Gastroesophageal sphincter (tissue), 3 donors: ENCODE measurements at regions not wholly inside any gene's neighbourhood (a gene's known extent, or its start where the extent isn't known, plus 50 kb on each side); places are given as distances from the start of the nearest gene placed in this dataset.

ENCODE experiments used
- POLR2A ChIP-seq, 2 donors: fragments of 450-650 bp; IDR thresholded peaks; one replicate each; pipeline ENCODE4 v1.6.1; 2017; ENCODE audit warnings: antibody characterized with exemption in 2 of 2, mild to moderate bottlenecking in 2 of 2, moderate library complexity in 1 of 2
- POLR2AphosphoS5 ChIP-seq: sonication (generic); formaldehyde crosslinking; IDR thresholded peaks from one replicate; pipeline ENCODE4 v1.6.1; 2017; ENCODE audit warnings: antibody characterized with exemption
- TF ChIP-seq, protein P1 (sequence below), 4 experiments: fragments of 200-600 bp in 2 of 4; fragments of 450-650 bp in 2 of 4; sonication (generic) in 1 of 4; IDR thresholded peaks; one replicate each; pipeline ENCODE4 v1.5.1; 2017 to 2019; ENCODE audit warnings: antibody characterized with exemption in 4 of 4, mild to moderate bottlenecking in 2 of 4, moderate library complexity in 2 of 4

- TF ChIP-seq POLR2AphosphoS5 = no peak
- TF ChIP-seq, protein P1, sequence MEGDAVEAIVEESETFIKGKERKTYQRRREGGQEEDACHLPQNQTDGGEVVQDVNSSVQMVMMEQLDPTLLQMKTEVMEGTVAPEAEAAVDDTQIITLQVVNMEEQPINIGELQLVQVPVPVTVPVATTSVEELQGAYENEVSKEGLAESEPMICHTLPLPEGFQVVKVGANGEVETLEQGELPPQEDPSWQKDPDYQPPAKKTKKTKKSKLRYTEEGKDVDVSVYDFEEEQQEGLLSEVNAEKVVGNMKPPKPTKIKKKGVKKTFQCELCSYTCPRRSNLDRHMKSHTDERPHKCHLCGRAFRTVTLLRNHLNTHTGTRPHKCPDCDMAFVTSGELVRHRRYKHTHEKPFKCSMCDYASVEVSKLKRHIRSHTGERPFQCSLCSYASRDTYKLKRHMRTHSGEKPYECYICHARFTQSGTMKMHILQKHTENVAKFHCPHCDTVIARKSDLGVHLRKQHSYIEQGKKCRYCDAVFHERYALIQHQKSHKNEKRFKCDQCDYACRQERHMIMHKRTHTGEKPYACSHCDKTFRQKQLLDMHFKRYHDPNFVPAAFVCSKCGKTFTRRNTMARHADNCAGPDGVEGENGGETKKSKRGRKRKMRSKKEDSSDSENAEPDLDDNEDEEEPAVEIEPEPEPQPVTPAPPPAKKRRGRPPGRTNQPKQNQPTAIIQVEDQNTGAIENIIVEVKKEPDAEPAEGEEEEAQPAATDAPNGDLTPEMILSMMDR (IDR thresholded peaks at IDR 0.05) = no peak
- no peak for TF ChIP-seq POLR2A (IDR thresholded peaks at IDR 0.05)
Measured at GRCh38 chr1:81498471-81499462, 302.0 kb upstream of the ADGRL2 start.
